ENCODE measurements at regions not wholly inside any gene's neighbourhood (a gene's known extent, or its start where the extent isn't known, plus 50 kb on each side); places are given as distances from the start of the nearest gene placed in this dataset.

DNA sequence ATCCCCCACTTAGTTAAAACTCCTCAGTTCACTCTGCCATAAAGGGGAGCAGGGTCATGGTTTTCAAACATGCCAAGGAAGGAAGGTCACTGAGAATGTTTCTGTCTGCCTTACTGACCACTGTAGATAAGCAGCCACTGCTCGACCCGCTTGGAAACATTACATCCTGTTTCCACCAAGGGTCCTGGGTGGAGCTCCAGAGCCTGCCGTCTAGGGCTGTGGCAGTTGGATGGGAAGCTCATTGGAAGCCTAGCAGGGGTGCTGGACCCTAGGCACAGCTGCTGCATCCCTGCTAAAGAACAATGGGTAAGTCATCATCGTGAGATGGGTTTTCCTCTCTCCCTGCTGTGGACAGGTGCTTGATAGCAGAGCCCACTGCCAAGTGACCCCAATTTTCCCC, 76.0 kb upstream of the SRD5A3 start:
- H3K36me3 Mint-ChIP-seq (ENCODE audit: insufficient read depth, unreplicated experiment) = no peaks in the 10 kb centered on the region
- CTCF ChIA-PET = no interaction called here
- H3K4me1 Mint-ChIP-seq (ENCODE audit: low read depth, unreplicated experiment) = no peaks in the 10 kb centered on the region
- no TSS peak for BruUV-seq (replicated peaks)
- TF ChIP-seq, protein P1, sequence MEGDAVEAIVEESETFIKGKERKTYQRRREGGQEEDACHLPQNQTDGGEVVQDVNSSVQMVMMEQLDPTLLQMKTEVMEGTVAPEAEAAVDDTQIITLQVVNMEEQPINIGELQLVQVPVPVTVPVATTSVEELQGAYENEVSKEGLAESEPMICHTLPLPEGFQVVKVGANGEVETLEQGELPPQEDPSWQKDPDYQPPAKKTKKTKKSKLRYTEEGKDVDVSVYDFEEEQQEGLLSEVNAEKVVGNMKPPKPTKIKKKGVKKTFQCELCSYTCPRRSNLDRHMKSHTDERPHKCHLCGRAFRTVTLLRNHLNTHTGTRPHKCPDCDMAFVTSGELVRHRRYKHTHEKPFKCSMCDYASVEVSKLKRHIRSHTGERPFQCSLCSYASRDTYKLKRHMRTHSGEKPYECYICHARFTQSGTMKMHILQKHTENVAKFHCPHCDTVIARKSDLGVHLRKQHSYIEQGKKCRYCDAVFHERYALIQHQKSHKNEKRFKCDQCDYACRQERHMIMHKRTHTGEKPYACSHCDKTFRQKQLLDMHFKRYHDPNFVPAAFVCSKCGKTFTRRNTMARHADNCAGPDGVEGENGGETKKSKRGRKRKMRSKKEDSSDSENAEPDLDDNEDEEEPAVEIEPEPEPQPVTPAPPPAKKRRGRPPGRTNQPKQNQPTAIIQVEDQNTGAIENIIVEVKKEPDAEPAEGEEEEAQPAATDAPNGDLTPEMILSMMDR (IDR thresholded peaks at IDR 0.05; ENCODE audit: unreplicated experiment) = no peak
- intact Hi-C loops (cut with micrococcal nuclease; ENCODE audit: unreplicated experiment) = no loop called here
- H3K4me3 Mint-ChIP-seq (ENCODE audit: low read depth, unreplicated experiment) = no peak overlapping the region
- DNase-seq = no peak
- H3K27ac Mint-ChIP-seq (ENCODE audit: unreplicated experiment) = no peak overlapping the region
- H3K9me3 Mint-ChIP-seq (ENCODE audit: low read depth, unreplicated experiment) = no peaks in the 10 kb centered on the region
- H3K27me3 Mint-ChIP-seq (ENCODE audit: unreplicated experiment) = peaks cover 19% of the 10 kb centered on the region

DNA sequence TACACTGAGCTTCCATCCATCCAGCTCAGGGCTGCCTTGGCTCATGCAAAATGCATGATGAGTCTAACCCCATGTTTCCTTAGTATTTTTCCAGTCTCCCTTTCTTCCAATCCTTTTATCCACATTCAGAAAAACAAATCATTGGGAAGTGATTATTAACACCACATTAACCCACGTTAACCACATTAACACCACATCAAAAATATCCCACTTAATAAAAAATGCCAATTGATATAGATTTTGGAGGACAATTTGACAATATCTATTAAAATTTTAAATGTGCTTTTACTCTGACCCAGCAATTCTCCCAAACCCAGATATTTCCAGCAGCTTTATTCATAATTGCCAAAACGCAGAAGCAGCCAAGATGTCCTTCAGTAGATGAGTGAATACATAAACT, 75.6 kb upstream of the SRD5A3 start:
- TF ChIP-seq, protein P1 (IDR thresholded peaks at IDR 0.05; ENCODE audit: unreplicated experiment) = no peak
- BruUV-seq (replicated peaks) = no TSS peak
- Mint-ChIP-seq H3K4me3 (ENCODE audit: low read depth, unreplicated experiment) (no peak overlapping the region), H3K27me3 (ENCODE audit: unreplicated experiment) (peaks cover 22% of the 10 kb centered on the region), H3K27ac (ENCODE audit: unreplicated experiment) (no peak overlapping the region), H3K36me3 (ENCODE audit: insufficient read depth, unreplicated experiment) (no peaks in the 10 kb centered on the region), H3K4me1 (ENCODE audit: low read depth, unreplicated experiment) (no peaks in the 10 kb centered on the region), H3K9me3 (ENCODE audit: low read depth, unreplicated experiment) (no peaks in the 10 kb centered on the region)
- DNase-seq = no peak
- intact Hi-C loops (cut with micrococcal nuclease; ENCODE audit: unreplicated experiment) = no loop called here
- CTCF ChIA-PET = no interaction called here

DNA sequence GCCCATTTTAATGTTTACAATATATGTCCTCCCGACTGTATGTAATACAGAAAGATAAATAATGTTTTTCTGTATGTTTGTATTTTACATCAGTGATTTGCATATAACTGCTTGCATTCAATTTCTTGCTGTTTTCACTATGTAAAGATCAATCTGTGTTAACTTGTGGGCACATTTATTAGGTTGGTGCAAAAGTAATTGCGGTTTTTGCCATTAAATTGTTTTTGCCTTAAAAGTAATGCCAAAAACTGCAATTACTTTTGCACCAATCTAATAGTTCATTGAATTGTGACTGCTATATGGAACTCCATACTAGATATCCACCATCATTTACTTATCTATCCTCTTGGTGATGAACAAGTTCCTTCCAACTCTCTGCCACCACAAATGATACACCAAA, 73.9 kb upstream of the SRD5A3 start:
- CTCF ChIA-PET = no interaction called here
- H3K4me1 Mint-ChIP-seq (ENCODE audit: low read depth, unreplicated experiment) = no peaks in the 10 kb centered on the region
- no peaks in the 10 kb centered on the region for H3K36me3 Mint-ChIP-seq (ENCODE audit: insufficient read depth, unreplicated experiment)
- BruUV-seq (replicated peaks) = no TSS peak
- no peak for DNase-seq
- intact Hi-C loops (cut with micrococcal nuclease; ENCODE audit: unreplicated experiment) = no loop called here
- H3K4me3 Mint-ChIP-seq (ENCODE audit: low read depth, unreplicated experiment) = no peak overlapping the region
- TF ChIP-seq, protein P1 (IDR thresholded peaks at IDR 0.05; ENCODE audit: unreplicated experiment) = no peak
- H3K27me3 Mint-ChIP-seq (ENCODE audit: unreplicated experiment) = peaks cover 22% of the 10 kb centered on the region
- H3K9me3 Mint-ChIP-seq (ENCODE audit: low read depth, unreplicated experiment) = no peaks in the 10 kb centered on the region
- no peak overlapping the region for H3K27ac Mint-ChIP-seq (ENCODE audit: unreplicated experiment)

DNA sequence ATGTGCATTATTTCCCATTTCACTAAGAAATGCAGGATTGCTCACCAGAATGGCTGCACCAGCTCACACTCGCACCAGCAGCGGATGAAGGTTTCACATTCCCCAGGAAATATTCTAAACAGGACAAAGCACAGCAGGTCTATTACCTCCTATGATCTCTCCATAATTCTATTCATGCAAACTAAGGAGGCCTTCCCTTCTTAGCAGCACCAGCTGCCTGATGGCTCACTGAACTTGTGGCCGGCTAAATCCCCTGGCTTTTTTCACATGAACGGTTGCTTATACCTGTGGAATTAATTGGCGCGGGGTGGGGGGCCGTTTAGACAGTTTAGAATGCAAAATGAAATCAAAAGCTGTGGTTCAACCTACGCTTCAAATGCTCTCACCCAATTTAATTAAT, 73.5 kb upstream of the SRD5A3 start:
- DNase-seq = no peak
- Mint-ChIP-seq H3K36me3 (ENCODE audit: insufficient read depth, unreplicated experiment) (no peaks in the 10 kb centered on the region), H3K27me3 (ENCODE audit: unreplicated experiment) (peaks cover 22% of the 10 kb centered on the region), H3K4me1 (ENCODE audit: low read depth, unreplicated experiment) (no peaks in the 10 kb centered on the region), H3K9me3 (ENCODE audit: low read depth, unreplicated experiment) (no peaks in the 10 kb centered on the region), H3K4me3 (ENCODE audit: low read depth, unreplicated experiment) (no peak overlapping the region), H3K27ac (ENCODE audit: unreplicated experiment) (no peak overlapping the region)
- intact Hi-C loops (cut with micrococcal nuclease; ENCODE audit: unreplicated experiment) = no loop called here
- CTCF ChIA-PET = no interaction called here
- TF ChIP-seq, protein P1 (IDR thresholded peaks at IDR 0.05; ENCODE audit: unreplicated experiment) = no peak
- BruUV-seq (replicated peaks) = no TSS peak

DNA sequence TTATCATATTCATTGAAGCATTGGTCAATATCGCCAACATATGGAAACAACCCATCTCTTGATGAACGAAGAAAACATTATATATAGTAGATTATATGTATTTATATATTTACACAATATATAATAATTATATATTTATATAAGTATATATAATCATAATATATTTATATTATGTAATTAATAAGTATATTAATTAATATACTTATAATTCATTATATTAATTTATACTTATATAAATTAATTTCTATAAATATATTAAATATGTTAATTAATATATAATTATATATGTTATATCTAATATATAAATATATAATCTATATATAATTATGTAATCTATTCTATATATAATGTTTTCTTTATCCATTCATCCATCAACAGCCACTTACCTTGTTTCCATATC, 69.0 kb upstream of the SRD5A3 start:
- Mint-ChIP-seq H3K36me3 (ENCODE audit: insufficient read depth, unreplicated experiment) (no peaks in the 10 kb centered on the region), H3K9me3 (ENCODE audit: low read depth, unreplicated experiment) (peaks cover 6% of the 10 kb centered on the region), H3K4me1 (ENCODE audit: low read depth, unreplicated experiment) (no peaks in the 10 kb centered on the region), H3K4me3 (ENCODE audit: low read depth, unreplicated experiment) (no peak overlapping the region), H3K27ac (ENCODE audit: unreplicated experiment) (no peak overlapping the region), H3K27me3 (ENCODE audit: unreplicated experiment) (peaks cover 22% of the 10 kb centered on the region)
- no peak for DNase-seq
- intact Hi-C loops (cut with micrococcal nuclease; ENCODE audit: unreplicated experiment) = no loop called here
- BruUV-seq (replicated peaks) = no TSS peak
- CTCF ChIA-PET = no interaction called here
- TF ChIP-seq, protein P1 (IDR thresholded peaks at IDR 0.05; ENCODE audit: unreplicated experiment) = no peak
